NB4 (cell line): ENCODE measurements at regions not wholly inside any gene's neighbourhood (a gene's known extent, or its start where the extent isn't known, plus 50 kb on each side); places are given as distances from the start of the nearest gene placed in this dataset.

Source experiments
- DNase-seq: peaks from one replicate; pipeline ENCODE4 v3.0.0; 2010; ENCODE audit warnings: low read depth
- H3K4me3 ChIP-seq: one replicate; pipeline ENCODE4 v1.5.1; 2011; ENCODE audit warnings: mild to moderate bottlenecking, low read depth, low read length, moderate library complexity
- CTCF ChIP-seq: IDR thresholded peaks from one replicate; pipeline ENCODE4 v1.5.1; 2012; ENCODE audit warnings: low read depth, low read length
- MAX ChIP-seq: IDR thresholded peaks from 2 replicates; pipeline ENCODE4 v1.6.1; 2011; ENCODE audit warnings: low read depth, low read length
- MYC ChIP-seq: IDR thresholded peaks from 2 replicates; pipeline ENCODE4 v1.6.1; 2011; ENCODE audit warnings: low read depth, low read length
- POLR2A ChIP-seq: IDR thresholded peaks from 2 replicates; pipeline ENCODE4 v1.6.1; 2011; ENCODE audit warnings: mild to moderate bottlenecking; ENCODE audit not compliant: insufficient read length; ENCODE audit errors: extremely low read depth

- H3K4me3 ChIP-seq: no peak overlapping the region
- no peak for TF ChIP-seq MYC
- TF ChIP-seq CTCF: no peak
- TF ChIP-seq MAX: no peak
- no peak for TF ChIP-seq POLR2A
- no peak for DNase-seq
These were observed 214.2 kb downstream of the ZNF248 start for GRCh38 chr10:37643187-37643586.

- no peak for DNase-seq
- TF ChIP-seq POLR2A: no peak
- no peak overlapping the region for H3K4me3 ChIP-seq
These were observed 217.1 kb downstream of the ZNF248 start for GRCh38 chr10:37640301-37640700.

- no peak overlapping the region for H3K4me3 ChIP-seq
- TF ChIP-seq MYC: no peak
- no peak for TF ChIP-seq CTCF
- TF ChIP-seq MAX: no peak
- TF ChIP-seq POLR2A: no peak
- no peak for DNase-seq
These were observed 218.2 kb downstream of the ZNF248 start for GRCh38 chr10:37639200-37639599.

GRCh38 chr10:37638569-37638968 lies 218.8 kb downstream of the ZNF248 start:
- DNase-seq: peak; percentile 20
- no peak overlapping the region for H3K4me3 ChIP-seq
- TF ChIP-seq MAX (no peak), CTCF (no peak), MYC (no peak), POLR2A (no peak)

GRCh38 chr10:37634351-37634880 lies 223.0 kb downstream of the ZNF248 start:
- TF ChIP-seq CTCF: no peak
- TF ChIP-seq MYC: no peak
- TF ChIP-seq POLR2A: no peak
- TF ChIP-seq MAX: no peak
- no peak for DNase-seq
- no peak overlapping the region for H3K4me3 ChIP-seq

GRCh38 chr10:37632641-37633040 lies 224.8 kb downstream of the ZNF248 start:
- no peak for DNase-seq
- TF ChIP-seq POLR2A: no peak
- TF ChIP-seq MYC: no peak
- TF ChIP-seq MAX: no peak
- TF ChIP-seq CTCF: no peak

GRCh38 chr10:37623506-37623905 lies 233.9 kb downstream of the ZNF248 start:
- DNase-seq: no peak
- TF ChIP-seq MYC (no peak), CTCF (no peak), POLR2A (no peak), MAX (no peak)

More at GRCh38 chr10:37632641-37633040, 224.8 kb downstream of the ZNF248 start:
- H3K4me3 ChIP-seq: no peak overlapping the region

More at GRCh38 chr10:37623506-37623905, 233.9 kb downstream of the ZNF248 start:
- no peak overlapping the region for H3K4me3 ChIP-seq
